ENCODE measurements at regions not wholly inside any gene's neighbourhood (a gene's known extent, or its start where the extent isn't known, plus 50 kb on each side); places are given as distances from the start of the nearest gene placed in this dataset.

DNA sequence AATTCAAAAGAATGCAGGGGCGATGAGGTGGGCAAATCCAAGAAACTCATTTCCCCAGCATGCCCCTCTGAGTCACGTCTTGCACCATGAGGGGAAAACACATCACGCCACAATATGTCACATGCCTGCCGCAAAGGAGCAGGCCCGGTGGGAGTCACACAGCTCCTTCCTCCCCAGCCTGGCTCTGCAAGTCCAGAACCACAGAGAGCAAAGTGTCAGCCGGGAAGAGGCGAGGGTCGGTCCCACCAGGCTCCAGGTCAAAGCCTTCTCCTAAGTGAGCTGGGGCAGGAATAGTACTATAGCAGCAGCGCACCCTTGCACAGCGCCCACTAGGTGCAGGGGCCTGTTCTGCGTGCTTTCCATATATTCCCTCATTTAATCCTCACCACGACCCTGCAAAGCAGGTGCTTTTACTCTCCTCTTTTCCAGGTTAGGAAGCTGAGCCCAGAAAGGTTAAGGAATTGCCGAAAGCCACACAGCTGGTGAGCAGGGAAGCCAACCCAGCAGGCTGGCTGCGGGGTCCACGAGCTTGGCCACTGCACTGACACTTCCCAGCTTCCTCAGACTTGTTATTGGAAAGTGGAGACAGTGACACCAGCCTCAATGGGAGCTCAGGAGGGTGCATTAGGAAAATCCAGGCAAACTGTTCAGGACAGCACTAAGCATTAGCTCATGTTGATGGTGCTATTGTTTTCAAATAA lies 94.0 kb upstream of the ZMIZ1 start:
- DNase-seq = peak; percentile 66
- peak overlapping the region; percentile 98 for H3K27ac Mint-ChIP-seq (ENCODE audit: unreplicated experiment)
- H3K4me1 Mint-ChIP-seq (ENCODE audit: low read depth, unreplicated experiment) = peaks cover 26% of the 10 kb centered on the region
- H3K36me3 Mint-ChIP-seq (ENCODE audit: unreplicated experiment) = no peaks in the 10 kb centered on the region
- peaks cover 26% of the 10 kb centered on the region for H3K27me3 Mint-ChIP-seq (ENCODE audit: unreplicated experiment)
- peaks cover 14% of the 10 kb centered on the region for H3K9me3 Mint-ChIP-seq (ENCODE audit: unreplicated experiment)
- TF ChIP-seq, protein P1, sequence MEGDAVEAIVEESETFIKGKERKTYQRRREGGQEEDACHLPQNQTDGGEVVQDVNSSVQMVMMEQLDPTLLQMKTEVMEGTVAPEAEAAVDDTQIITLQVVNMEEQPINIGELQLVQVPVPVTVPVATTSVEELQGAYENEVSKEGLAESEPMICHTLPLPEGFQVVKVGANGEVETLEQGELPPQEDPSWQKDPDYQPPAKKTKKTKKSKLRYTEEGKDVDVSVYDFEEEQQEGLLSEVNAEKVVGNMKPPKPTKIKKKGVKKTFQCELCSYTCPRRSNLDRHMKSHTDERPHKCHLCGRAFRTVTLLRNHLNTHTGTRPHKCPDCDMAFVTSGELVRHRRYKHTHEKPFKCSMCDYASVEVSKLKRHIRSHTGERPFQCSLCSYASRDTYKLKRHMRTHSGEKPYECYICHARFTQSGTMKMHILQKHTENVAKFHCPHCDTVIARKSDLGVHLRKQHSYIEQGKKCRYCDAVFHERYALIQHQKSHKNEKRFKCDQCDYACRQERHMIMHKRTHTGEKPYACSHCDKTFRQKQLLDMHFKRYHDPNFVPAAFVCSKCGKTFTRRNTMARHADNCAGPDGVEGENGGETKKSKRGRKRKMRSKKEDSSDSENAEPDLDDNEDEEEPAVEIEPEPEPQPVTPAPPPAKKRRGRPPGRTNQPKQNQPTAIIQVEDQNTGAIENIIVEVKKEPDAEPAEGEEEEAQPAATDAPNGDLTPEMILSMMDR (IDR thresholded peaks at IDR 0.05; ENCODE audit: partially characterized antibody, unreplicated experiment) = peak; percentile 64
- peak overlapping the region; percentile 87 for H3K4me3 Mint-ChIP-seq (ENCODE audit: unreplicated experiment)

DNA sequence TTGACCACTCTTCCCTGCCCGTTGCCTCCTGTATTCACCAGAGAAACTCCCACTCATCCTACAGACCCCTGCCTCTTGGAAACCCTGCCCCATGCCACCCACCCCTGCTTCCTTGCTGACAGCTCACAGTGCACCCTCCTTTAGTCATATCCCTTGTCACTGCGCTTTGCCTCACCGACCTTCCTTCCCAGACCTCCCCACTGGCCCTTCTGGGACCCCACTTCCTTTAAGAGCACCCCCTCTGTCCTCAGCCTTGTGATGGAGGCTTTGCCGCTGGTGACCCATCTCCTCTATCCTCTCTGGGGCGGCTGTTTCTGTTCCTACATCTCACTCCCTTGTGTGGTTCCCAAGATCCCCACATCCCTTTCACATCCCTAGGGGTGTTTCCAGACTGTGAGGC lies 92.8 kb upstream of the ZMIZ1 start:
- H3K4me3 Mint-ChIP-seq (ENCODE audit: unreplicated experiment) = no peak overlapping the region
- H3K36me3 Mint-ChIP-seq (ENCODE audit: unreplicated experiment) = no peaks in the 10 kb centered on the region
- peak overlapping the region; percentile 45 for H3K27ac Mint-ChIP-seq (ENCODE audit: unreplicated experiment)
- peaks cover 26% of the 10 kb centered on the region for H3K27me3 Mint-ChIP-seq (ENCODE audit: unreplicated experiment)
- peaks cover 22% of the 10 kb centered on the region for H3K4me1 Mint-ChIP-seq (ENCODE audit: low read depth, unreplicated experiment)
- no peak for DNase-seq
- peaks cover 17% of the 10 kb centered on the region for H3K9me3 Mint-ChIP-seq (ENCODE audit: unreplicated experiment)
- TF ChIP-seq, protein P1 (IDR thresholded peaks at IDR 0.05; ENCODE audit: partially characterized antibody, unreplicated experiment) = no peak

DNA sequence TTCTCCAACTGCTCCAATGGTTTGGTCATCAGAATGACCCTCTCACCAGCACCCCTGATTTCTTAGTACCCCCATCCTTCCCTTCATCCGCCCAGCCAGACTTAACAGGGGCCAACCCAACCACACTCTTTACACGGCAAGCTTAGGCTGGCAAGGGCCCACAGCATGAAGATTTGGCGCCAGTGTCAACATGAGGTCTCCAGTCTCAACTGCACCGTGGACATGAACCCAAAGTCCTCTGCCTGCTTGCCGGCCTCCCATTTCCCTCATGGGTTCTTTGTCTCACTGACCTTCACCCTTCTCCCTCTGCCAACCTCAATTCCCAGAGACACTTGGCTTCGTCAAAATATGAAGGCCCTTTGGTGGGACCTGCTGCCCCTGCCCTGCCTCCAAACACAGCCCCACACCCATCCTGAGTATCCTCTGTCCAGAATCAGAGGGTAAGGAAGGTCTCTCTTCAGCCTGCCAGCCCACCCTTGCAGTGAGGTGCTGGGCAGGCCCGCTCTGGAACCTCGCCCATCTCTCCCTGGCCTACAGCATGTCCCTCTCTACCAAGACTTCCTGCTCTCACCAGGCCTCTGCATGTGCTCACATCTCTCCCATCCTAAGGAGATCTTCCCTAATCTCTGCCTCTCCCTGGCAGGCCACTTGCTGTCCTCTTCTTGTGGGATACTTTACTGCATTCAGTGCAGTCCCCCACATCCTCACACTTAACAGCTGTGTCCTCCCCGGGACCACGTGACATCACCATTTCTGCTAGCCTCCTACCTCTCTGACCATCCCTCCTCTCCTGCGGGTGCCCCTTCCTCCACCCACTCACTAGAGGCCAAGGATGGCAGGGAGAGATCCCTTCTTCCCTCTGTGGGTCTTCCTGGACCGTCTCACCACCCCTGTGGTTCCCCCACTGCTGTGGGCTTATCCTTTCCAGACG lies 91.7 kb upstream of the ZMIZ1 start:
- Mint-ChIP-seq H3K27ac (ENCODE audit: unreplicated experiment) (peak overlapping the region; percentile 33), H3K27me3 (ENCODE audit: unreplicated experiment) (peaks cover 26% of the 10 kb centered on the region)

DNA sequence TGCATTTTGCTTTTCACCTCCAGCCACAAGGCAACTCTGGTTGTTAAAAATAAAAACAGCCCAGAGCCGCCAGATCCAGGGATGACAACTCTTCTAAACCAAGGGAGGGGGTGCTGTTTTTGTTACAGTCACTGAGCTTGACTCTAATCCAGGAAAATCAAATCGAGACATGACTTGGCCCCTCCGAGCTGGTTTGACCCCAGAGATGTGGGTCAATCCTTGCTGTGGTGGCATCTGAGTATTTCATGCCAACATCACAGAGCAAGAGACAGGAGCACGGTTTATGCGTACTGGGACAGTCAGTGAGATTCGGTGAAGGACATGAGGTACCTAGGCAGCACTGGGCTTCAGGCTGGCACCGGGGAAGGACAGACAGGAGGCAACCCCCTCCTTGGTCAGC lies 88.8 kb upstream of the ZMIZ1 start:
- H3K27ac Mint-ChIP-seq (ENCODE audit: unreplicated experiment) = no peak overlapping the region
- DNase-seq = no peak
- H3K27me3 Mint-ChIP-seq (ENCODE audit: unreplicated experiment) = peaks cover 14% of the 10 kb centered on the region
- peaks cover 12% of the 10 kb centered on the region for H3K4me1 Mint-ChIP-seq (ENCODE audit: low read depth, unreplicated experiment)
- no peaks in the 10 kb centered on the region for H3K36me3 Mint-ChIP-seq (ENCODE audit: unreplicated experiment)
- H3K9me3 Mint-ChIP-seq (ENCODE audit: unreplicated experiment) = peaks cover 6% of the 10 kb centered on the region
- H3K4me3 Mint-ChIP-seq (ENCODE audit: unreplicated experiment) = no peak overlapping the region
- TF ChIP-seq, protein P1 (IDR thresholded peaks at IDR 0.05; ENCODE audit: partially characterized antibody, unreplicated experiment) = no peak

More for the DNA sequence above, 91.7 kb upstream of the ZMIZ1 start:
- H3K36me3 Mint-ChIP-seq (ENCODE audit: unreplicated experiment) = no peaks in the 10 kb centered on the region
- TF ChIP-seq, protein P1 (IDR thresholded peaks at IDR 0.05; ENCODE audit: partially characterized antibody, unreplicated experiment) = no peak
- H3K9me3 Mint-ChIP-seq (ENCODE audit: unreplicated experiment) = peaks cover 17% of the 10 kb centered on the region
- no peak overlapping the region for H3K4me3 Mint-ChIP-seq (ENCODE audit: unreplicated experiment)
- peaks cover 20% of the 10 kb centered on the region for H3K4me1 Mint-ChIP-seq (ENCODE audit: low read depth, unreplicated experiment)
- DNase-seq = no peak
